ENCODE measurements at regions not wholly inside any gene's neighbourhood (a gene's known extent, or its start where the extent isn't known, plus 50 kb on each side); places are given as distances from the start of the nearest gene placed in this dataset.

GRCh38 chr11:80390505-80390904 lies 949.7 kb upstream of the TENM4 start:
- TF ChIP-seq CTCF (IDR thresholded peaks at IDR 0.05; ENCODE audit: extremely low read depth in 1 of 2, insufficient read depth in 1 of 2, low read depth in 1 of 2, low read length in 2 of 2) (no peak), POLR2A (IDR thresholded peaks at IDR 0.05; ENCODE audit: low read depth, low read length) (no peak)
